ENCODE measurements at regions not wholly inside any gene's neighbourhood (a gene's known extent, or its start where the extent isn't known, plus 50 kb on each side); places are given as distances from the start of the nearest gene placed in this dataset.
A peak's percentile ranks its signal among the peaks of the same experiment; 100 is the strongest.

GRCh38 chr18:57916684-57917083 is 113.6 kb upstream of the ATP8B1 start:
- DNase-seq (ENCODE audit: low spot score) = no peak

DNA sequence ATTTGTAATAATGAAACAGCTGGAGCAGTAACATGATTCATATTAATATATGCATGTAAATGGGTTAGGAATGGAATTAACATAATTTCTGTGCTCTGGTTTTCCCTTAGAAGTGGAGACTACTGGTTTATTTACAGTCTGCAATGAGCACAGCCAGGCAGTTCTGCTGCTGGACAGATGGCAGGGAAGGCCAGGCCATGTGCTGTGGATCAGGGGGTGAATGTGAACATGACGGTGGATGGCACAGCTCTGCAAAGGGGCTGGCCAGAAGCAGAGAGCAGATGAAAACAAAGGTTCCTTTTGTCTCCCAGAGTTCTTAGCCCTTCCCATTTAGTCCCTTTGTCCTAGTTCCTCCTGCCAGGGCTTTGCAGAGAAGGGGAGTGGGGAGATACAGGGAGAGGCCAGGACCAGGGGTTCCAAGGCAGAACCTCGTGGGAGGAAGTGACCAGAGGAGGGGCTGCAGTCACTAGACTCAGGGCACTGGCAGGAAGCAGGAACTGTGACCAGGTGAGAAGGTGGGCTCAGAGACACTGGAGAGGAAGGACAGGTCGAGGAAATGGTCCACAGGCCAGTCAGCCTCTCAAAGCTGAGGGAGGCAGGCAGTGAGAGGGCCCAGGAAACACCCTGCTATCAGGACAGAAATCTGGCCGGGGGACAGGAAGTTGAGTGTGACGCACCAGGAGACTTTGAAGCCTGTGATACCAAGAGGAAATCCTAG is 112.9 kb upstream of the ATP8B1 start:
- no peak for DNase-seq (ENCODE audit: low spot score)

- DNase-seq (ENCODE audit: low spot score) = no peak
Measured at GRCh38 chr18:57915248-57915647, 112.1 kb upstream of the ATP8B1 start.

DNA sequence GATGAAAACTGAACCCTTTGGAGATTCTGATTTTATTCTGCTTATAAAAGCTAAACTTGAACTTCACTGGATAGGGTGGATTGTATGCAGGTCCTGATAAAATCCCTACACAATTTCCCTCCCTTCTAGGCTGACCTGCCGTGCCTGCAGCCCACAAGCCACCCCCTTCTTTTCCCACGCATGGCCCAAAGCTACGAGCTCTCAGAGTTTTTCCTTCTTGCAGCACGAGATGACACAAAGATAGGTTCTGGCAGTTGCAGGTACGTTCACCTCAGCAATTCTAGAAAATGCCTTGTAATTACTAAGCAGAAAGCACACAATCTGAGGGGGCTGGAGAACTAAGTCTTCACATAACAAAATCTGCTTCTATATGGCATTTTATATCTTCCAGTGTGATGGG is 110.6 kb upstream of the ATP8B1 start:
- no peak for DNase-seq (ENCODE audit: low spot score)

GRCh38 chr18:57910817-57911216 is 107.7 kb upstream of the ATP8B1 start:
- DNase-seq (ENCODE audit: low spot score) = no peak

DNA sequence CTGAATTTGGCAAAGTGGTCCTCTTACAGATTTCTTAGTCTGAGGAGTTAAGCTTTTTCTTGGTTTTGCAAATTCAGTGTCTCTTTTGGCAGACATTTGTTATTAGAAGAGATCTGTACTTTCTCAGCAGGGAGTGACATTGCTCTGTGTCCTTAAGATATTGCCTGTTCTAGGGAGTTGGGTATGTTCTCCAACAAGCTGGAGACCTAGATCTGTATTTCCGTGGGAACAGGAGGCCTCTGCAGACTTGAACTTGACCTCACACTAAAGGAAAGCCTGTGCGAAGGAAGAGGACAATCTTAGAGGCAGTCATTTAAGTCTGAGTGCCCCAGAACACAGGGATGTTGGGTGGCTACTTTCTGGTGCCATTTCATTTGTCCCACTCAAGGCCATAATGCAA is 107.0 kb upstream of the ATP8B1 start:
- DNase-seq (ENCODE audit: low spot score) = no peak

GRCh38 chr18:57909620-57910019 is 106.5 kb upstream of the ATP8B1 start:
- DNase-seq (ENCODE audit: low spot score) = peak; percentile 12

DNA sequence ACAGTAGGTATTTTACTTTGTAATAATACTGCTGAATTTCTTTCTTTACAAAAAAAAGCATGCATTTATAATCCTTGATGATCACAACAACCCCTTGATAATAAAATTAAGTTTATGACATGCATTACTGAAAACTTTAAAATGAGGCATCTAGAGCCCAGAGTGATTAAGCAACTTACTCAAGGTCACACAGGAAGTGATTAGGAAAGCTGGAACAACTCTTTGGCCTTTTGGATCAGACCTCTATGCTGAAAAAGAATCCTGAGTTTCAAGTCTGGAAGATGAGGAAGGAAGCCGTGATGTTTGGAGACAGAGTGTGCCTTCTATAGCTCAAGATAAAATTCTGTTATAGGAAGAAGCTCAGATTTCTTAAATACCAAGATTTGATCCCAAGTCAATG is 105.0 kb upstream of the ATP8B1 start:
- no peak for DNase-seq (ENCODE audit: low spot score)

- no peak for DNase-seq (ENCODE audit: low spot score)
Measured at GRCh38 chr18:57907550-57907949, 104.4 kb upstream of the ATP8B1 start.

DNA sequence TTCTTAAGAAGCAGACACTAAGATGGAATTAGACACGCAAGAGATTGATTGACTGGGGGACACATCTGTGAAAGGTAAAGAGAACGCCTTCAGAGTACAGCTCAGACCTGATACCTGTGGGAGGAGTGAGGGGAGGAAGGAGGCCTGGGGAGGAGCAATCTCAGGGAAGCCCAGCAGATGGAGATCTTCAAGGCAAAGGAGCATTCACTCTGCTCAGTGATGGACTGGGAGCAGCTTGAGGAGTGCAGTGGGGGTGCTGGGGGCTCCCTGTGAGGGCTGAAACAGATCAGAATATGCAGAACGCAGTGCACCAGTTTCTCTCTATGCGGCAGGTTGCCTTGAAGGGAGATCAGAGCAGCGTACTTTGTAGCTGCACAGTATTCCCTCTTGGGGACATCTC is 103.7 kb upstream of the ATP8B1 start:
- DNase-seq (ENCODE audit: low spot score) = no peak

DNA sequence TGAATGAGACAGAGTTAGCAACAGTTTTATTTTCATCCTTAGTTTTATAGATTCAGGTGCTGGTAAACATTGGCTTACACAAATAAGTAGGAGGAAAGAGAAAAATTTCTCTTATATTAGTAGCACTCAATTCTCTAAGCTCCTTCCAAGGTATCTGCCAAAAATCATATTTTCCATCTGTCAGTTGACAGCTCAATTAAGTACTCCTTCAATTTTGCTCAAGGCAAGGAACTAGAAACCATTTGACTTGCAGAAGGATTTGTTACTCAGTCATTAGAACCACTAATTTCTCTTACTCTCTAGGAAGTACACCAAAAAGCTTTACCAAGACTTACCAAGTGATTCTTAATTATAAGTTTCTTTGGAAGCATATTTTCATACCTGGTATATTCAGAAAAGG is 101.4 kb upstream of the ATP8B1 start:
- no peak for DNase-seq (ENCODE audit: low spot score)

DNA sequence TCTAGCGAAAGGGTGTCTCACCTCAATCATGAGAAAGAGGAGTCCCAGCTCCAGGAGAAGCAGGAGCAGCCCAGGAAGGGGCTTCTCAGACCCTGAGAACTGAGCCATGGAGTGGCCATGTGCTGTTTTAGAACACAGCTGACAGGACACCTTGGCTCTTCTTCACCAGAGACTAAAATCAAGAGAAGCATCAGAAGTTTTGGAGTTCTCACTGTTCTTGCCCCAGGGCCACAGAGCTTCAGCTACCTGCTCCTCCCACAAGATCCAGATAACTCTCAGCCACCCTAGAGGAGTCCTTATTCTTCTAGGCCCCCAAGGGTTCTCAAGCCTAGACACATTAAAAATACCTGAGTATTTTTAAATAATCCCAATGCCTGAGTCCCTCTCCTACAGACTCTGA is 99.6 kb upstream of the ATP8B1 start:
- DNase-seq (ENCODE audit: low spot score) = no peak

- DNase-seq (ENCODE audit: low spot score) = no peak
Measured at GRCh38 chr18:57901825-57902589, 98.9 kb upstream of the ATP8B1 start.

GRCh38 chr18:57900906-57901435 is 97.9 kb upstream of the ATP8B1 start:
- no peak for DNase-seq (ENCODE audit: low spot score)

DNA sequence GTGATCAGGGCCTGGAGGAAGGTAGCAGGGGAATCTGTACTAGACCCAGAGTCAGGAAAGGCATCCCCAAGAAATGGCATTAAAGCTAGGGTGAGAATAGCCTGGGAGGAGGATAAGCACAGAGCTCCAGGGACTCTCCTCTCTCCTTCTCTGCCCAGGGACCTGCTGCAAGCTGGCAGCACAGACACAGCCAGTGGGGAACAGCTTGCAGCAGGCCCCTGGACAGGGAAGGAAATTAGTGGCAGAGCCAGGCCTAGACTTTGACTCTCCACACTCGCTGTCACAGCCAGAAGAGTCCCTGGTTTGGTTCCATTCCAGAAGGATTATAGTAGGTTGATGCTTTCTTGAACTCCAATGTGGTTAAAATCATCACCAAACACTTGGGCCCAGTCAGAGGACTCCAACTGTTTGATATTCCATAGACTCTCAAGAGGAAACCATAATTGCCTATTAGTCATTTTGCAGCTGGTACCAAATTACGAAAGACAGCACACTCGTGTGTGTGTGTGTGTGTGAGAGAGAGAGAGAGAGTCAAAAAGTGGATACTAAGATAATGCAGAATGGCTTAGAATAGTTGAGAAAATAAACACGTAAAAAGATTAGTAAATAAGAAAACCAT is 95.5 kb upstream of the ATP8B1 start:
- no peak for DNase-seq (ENCODE audit: low spot score)

GRCh38 chr18:57895182-57895581 is 92.1 kb upstream of the ATP8B1 start:
- DNase-seq (ENCODE audit: low spot score) = no peak

DNA sequence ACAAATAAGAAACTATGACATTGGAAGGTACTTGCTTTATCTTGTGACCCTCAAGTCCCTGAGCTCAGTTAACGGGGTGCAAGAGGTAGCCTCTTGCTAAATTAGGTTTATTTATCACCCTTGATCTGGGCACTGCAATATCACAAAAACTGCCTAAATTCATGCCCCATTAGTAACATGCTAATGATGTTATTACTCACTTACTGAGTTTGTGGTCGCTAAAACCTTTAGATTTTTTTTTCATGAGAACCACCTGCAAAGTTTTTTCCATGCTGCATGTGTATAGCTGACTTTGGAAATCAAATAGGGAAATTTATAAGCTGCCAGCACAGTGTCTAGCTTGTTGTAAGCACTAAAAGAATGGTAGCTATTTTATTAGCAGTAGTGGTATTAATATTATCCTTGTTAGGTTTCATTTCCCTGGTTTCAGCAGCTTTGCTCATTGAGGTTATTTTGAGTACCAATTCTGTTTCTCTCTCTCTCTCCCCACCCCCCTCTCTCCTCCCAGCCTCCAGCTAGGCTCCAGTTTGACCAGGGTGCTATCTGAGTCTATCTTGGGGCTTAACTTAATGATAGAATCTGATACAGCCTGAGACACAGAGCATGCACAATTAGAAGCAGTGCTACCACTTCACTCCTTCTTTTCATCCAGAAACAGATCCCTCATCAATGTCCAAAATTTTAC is 88.7 kb upstream of the ATP8B1 start:
- DNase-seq (ENCODE audit: low spot score) = no peak

DNA sequence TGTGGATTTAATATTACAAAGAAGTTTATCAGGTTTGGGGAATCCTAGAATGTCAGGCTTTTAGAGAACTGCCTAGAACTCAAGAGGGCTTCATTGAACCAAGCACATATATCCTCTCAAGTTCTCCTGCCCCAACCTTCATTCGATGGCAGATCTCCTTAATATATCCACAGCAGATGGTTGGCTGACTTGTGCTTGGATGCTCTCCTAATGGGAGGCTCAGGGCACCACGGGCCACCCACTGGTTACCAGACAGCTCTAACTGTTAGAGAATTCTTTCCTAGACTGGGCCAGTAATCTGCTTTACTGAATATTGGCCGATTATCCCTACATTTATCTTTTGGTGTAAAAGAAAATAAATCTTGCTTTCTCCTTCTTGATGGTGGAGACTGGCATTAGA is 87.2 kb upstream of the ATP8B1 start:
- DNase-seq (ENCODE audit: low spot score) = no peak

- DNase-seq (ENCODE audit: low spot score) = no peak
Measured at GRCh38 chr18:57889841-57890240, 86.7 kb upstream of the ATP8B1 start.

GRCh38 chr18:57887543-57888383 is 84.6 kb upstream of the ATP8B1 start:
- DNase-seq (ENCODE audit: low spot score) = no peak

DNA sequence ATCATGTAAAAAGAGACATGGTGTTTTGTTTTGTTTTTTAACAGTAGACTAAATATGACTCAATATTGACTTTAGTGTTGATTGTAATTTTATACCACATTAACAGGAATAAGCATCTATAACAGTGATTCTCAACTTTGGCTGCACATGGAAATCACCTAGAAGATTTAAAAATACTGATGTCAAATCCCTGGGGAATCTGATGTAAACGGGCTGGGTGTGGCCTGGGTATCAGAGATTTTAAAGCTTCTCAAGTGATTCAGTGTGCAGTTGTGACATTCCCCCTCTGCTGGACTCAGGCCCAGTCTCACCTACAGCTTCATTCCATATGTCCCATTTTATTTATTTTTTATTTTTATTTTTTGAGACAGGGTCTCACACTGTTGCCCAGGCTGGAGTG is 82.8 kb upstream of the ATP8B1 start:
- no peak for DNase-seq (ENCODE audit: low spot score)

Data from umbilical cord (tissue), 1 donor.